ENCODE measurements at regions not wholly inside any gene's neighbourhood (a gene's known extent, or its start where the extent isn't known, plus 50 kb on each side); places are given as distances from the start of the nearest gene placed in this dataset.
A peak's percentile ranks its signal among the peaks of the same experiment; 100 is the strongest.
"Not testable (repeated sequence)": the region's sequence is repeated elsewhere in the genome, so short reads cannot be mapped to it uniquely, and the experiment has no call there.

DNA sequence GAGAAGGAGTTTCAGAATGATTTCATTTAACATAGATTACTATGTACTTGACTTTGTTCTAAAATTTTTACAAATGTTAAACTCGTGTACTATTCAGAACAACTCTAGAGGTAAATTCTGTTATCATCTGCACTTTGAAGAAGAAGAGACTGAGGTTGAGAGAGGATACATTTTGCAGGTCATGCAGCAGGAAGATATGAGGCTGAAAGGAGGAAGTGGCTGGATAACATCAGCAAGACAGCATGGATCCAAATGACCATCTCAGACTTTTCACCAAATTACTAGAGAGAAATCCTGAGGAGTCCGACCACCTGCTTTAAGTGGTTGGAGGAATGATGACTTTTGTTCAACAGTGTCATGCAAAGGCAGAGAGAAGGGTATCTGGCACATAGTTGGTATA lies 84.9 kb downstream of the ASCL4 start:
- CTCF ChIA-PET, result no interaction called here
- H3K4me3 Mint-ChIP-seq, result no peak overlapping the region
- H3K4me1 Mint-ChIP-seq, result no peaks in the 10 kb centered on the region
- H3K27ac Mint-ChIP-seq, result no peak overlapping the region
- no peaks in the 10 kb centered on the region for H3K9me3 Mint-ChIP-seq
- H3K36me3 Mint-ChIP-seq, result no peaks in the 10 kb centered on the region
- peaks cover 44% of the 10 kb centered on the region for H3K27me3 Mint-ChIP-seq
- no peak for DNase-seq

DNA sequence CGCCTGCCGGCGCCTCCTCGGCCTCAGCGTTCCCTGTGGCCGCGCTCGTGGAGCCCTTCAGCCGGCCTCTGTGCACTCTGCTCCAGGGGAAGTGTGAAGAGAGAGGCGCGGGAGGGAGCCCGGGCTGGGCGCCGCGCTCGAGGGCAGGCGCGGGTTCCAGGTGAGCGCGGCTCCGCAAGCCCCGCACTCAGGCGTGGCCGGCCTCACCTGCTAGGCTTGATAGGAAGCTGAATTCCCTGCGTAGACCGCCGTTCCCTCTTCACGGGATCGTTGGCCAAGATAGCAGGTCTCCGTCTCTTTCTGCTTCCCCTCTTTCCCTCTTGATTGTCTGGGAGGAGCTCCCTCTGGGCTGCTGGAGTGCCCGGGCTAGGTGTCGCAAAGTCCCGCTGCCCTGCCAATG lies 89.7 kb downstream of the ASCL4 start:
- H3K27ac Mint-ChIP-seq, result no peak overlapping the region
- CTCF ChIA-PET, result no interaction called here
- H3K9me3 Mint-ChIP-seq, result no peaks in the 10 kb centered on the region
- no peaks in the 10 kb centered on the region for H3K36me3 Mint-ChIP-seq
- no peaks in the 10 kb centered on the region for H3K4me1 Mint-ChIP-seq
- no peak overlapping the region for H3K4me3 Mint-ChIP-seq
- peaks cover 43% of the 10 kb centered on the region for H3K27me3 Mint-ChIP-seq
- DNase-seq, result no peak

DNA sequence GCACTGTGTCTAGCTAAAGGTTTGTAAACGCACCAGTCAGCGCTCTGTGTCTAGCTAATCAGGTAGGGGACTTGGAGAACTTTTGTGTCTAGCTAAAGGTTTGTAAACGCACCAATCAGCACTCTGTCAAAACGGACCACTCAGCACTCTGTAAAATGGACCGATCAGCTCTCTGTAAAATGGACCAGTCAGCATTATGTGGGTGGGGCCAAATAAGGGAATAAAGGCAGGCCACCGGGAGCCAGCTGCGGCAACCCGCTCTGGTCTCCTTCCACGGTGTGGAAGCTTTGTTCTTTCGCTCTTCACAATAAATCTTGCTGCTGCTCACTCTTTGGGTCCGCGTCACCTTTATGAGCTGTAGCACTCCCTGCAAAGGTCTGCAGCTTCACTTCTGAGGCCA lies 90.2 kb downstream of the ASCL4 start:
- H3K27me3 Mint-ChIP-seq, result peaks cover 45% of the 10 kb centered on the region
- CTCF ChIA-PET, H3K4me1 Mint-ChIP-seq, H3K9me3 Mint-ChIP-seq, DNase-seq, H3K27ac Mint-ChIP-seq, H3K36me3 Mint-ChIP-seq, H3K4me3 Mint-ChIP-seq: not testable (repeated sequence)

DNA sequence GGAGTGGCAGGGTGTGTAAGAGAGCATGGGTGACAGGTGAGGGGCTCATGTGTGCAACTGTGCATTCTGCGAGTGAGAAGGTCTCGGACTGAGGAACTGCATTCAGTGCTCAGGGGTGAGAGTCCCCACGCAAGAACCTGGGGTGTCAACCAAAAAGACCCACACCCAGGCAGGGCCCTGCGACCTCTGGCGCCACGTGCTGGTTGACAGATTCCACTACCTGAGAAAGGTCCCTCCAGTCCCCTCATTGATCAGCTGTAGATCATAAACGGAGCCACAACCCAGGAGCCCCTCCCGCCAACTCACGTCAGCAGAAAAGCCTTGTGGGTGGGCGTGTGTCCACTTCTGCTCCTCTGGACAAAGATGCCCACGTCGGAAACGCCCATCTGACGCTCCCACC lies 98.7 kb downstream of the ASCL4 start:
- Mint-ChIP-seq H3K4me1 (no peaks in the 10 kb centered on the region), H3K27me3 (peaks cover 25% of the 10 kb centered on the region), H3K36me3 (no peaks in the 10 kb centered on the region), H3K9me3 (no peaks in the 10 kb centered on the region), H3K27ac (no peak overlapping the region), H3K4me3 (no peak overlapping the region)
- DNase-seq, result no peak
- CTCF ChIA-PET, result no interaction called here

DNA sequence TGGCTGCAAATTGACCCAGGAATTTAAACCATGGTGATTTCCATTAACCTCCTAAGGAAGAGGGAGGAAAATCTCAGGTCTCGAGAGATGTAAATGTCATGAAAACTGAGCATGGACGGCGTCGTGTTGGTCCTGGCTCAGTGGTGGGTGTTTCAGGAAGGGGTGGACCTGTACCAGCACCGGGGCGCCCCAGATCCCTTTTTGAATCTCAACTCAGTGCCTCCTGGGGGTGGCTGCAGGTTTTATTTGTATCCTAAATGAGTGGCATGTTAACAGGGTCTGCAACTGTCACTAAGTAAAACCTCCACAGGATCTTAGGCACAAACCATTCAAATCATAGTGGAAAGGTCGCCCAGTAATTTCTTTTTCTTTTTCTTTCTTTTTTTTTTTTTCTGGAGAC lies 101.3 kb downstream of the ASCL4 start:
- H3K9me3 Mint-ChIP-seq, result no peaks in the 10 kb centered on the region
- CTCF ChIA-PET, result no interaction called here

DNA sequence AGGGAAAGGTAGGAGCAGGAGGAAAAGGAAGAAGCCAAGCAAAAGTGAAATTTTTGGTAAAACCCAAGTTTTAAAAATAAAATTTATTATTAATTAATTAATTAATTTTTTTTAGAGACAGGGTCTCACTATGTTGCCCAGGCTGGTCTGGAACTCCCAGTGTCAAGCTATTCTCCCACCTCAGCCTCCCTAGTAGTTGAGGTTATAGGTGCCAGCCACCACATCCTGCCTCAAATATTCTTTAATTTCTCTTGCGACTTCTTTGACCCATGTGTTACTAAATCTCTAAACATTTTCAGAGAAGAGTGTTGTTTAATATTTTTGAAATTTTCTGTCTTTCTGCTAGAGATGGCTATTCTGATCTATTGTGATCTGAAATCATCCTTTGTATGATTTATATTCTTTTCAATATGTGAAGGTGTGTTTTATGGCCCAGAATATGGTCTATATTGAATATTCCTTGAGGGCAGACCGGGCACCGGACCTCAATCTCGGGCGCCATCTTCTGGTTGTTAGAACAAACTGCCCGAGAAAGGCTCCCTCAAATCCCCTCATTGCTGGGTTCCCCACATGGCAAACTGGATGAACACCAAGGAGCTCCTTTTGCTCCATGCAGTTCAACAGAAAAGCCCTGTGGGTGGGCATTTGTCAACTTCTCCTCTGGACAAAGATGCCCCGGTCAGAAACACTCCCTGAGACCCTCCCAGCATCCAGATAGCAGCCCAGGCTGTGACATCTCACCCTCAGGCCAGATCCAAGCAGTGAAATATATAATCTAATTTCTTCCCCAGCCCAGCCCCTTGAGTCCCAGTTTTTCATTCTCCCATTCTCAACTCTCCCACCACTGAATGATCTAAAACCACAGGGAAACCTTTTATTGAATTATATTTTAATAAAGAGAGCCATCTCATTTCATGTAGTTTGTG lies 110.5 kb downstream of the ASCL4 start:
- H3K4me1 Mint-ChIP-seq, result no peaks in the 10 kb centered on the region
- H3K27me3 Mint-ChIP-seq, result peaks cover 17% of the 10 kb centered on the region
- CTCF ChIA-PET, result interaction anchor here (0.7 to 2.1 kb wide), 9 partner anchors 9 to 214 kb away, joined by 3 to 14 read pairs (median 4); no protein-coding TSS in a partner anchor
- DNase-seq, result peak; percentile 61
- H3K27ac Mint-ChIP-seq, result no peak overlapping the region
- no peaks in the 10 kb centered on the region for H3K36me3 Mint-ChIP-seq
- no peak overlapping the region for H3K4me3 Mint-ChIP-seq
- H3K9me3 Mint-ChIP-seq, result no peaks in the 10 kb centered on the region

More for the DNA sequence above, 101.3 kb downstream of the ASCL4 start:
- Mint-ChIP-seq H3K27ac (no peak overlapping the region), H3K27me3 (peaks cover 24% of the 10 kb centered on the region), H3K36me3 (no peaks in the 10 kb centered on the region), H3K4me1 (no peaks in the 10 kb centered on the region), H3K4me3 (no peak overlapping the region)
- no peak for DNase-seq

DNA sequence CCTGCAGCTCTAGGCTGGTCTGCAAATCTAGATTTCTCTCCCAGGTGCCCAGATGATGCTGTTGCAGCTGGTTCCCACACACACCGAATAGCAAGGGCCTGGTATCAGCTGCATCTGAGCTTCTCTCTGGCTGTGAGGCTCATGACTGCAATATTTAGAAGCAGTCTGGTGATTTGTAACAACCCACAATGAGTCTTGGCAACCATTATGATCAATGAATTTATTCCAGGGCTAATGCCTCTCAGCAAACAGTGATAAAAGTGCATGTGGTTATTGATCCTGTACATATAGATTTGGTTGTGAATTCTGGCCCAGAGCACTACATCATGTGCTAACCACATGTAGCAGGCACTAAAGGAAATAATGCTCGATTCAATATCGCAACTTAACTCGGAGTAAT lies 114.3 kb downstream of the ASCL4 start:
- H3K4me3 Mint-ChIP-seq, result no peak overlapping the region
- H3K4me1 Mint-ChIP-seq, result no peaks in the 10 kb centered on the region
- CTCF ChIA-PET, result no interaction called here
- H3K27me3 Mint-ChIP-seq, result peaks cover 3% of the 10 kb centered on the region
- H3K9me3 Mint-ChIP-seq, result no peaks in the 10 kb centered on the region
- no peaks in the 10 kb centered on the region for H3K36me3 Mint-ChIP-seq
- DNase-seq, result no peak
- no peak overlapping the region for H3K27ac Mint-ChIP-seq

DNA sequence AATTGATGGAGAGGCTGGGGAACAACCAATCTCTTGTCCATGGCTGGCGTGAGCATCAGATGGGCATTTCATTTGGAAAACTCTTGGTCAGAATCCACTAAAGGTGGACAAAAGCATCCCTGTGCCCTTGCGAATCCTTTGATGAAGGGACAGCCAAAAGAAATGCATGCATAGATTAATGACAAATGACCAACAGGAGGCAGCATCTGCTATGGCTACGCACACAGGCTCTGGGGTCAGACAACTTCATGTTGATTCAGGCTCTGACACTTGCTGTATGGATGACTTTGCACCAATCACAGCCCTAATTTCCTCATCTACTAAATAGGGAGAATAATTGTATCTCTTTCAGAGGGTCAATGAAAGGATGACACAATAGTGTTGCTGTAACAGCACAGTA lies 117.5 kb downstream of the ASCL4 start:
- Mint-ChIP-seq H3K36me3 (no peaks in the 10 kb centered on the region), H3K4me1 (no peaks in the 10 kb centered on the region), H3K27me3 (no peaks in the 10 kb centered on the region), H3K9me3 (no peaks in the 10 kb centered on the region), H3K4me3 (no peak overlapping the region), H3K27ac (no peak overlapping the region)
- CTCF ChIA-PET, result no interaction called here
- no peak for DNase-seq

DNA sequence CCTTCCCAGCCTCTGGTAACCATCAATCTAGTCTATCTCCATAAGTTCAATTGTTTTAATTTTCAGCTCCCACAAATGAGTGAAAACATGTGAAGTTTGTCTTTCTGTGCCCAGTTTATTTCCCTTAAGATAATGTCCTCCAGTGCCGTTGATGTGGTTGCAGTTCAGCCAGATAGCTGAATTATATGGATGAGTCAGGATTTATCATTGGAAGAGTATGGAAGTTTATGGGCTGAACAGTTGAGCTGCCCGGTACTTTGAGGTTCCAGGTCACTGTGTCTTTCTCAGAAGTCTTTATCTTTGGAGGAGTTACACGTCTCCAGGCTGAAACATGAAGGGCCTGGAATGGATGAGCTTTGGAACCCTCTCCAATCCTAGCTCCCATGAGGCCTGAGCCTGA lies 120.1 kb downstream of the ASCL4 start:
- Mint-ChIP-seq H3K9me3 (no peaks in the 10 kb centered on the region), H3K27ac (no peak overlapping the region), H3K4me3 (no peak overlapping the region), H3K4me1 (no peaks in the 10 kb centered on the region), H3K27me3 (peaks cover 7% of the 10 kb centered on the region), H3K36me3 (no peaks in the 10 kb centered on the region)
- CTCF ChIA-PET, result interaction anchor here (0.8 to 1.6 kb wide), 2 partner anchors 9 to 14 kb away, joined by 3 to 4 read pairs; no protein-coding TSS in a partner anchor
- no peak for DNase-seq

DNA sequence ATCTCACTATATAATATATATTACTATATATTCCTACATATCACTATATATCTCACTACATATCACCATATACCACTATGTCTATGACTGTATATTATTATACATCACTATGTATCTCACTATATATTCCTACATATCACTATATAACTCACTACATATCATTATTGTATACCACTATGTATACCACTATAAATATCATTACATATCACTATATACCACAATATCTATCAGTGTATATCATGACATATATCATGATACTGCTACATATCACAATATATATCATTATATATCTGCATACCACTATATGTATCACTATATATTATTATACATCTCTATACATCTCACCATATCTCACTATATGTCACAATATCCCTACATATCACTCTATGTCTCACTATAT lies 121.5 kb downstream of the ASCL4 start:
- H3K36me3 Mint-ChIP-seq, result no peaks in the 10 kb centered on the region
- H3K27me3 Mint-ChIP-seq, result peaks cover 16% of the 10 kb centered on the region
- no peaks in the 10 kb centered on the region for H3K4me1 Mint-ChIP-seq
- CTCF ChIA-PET, result no interaction called here
- H3K27ac Mint-ChIP-seq, result no peak overlapping the region
- DNase-seq, result no peak
- H3K9me3 Mint-ChIP-seq, result no peaks in the 10 kb centered on the region
- H3K4me3 Mint-ChIP-seq, result no peak overlapping the region

DNA sequence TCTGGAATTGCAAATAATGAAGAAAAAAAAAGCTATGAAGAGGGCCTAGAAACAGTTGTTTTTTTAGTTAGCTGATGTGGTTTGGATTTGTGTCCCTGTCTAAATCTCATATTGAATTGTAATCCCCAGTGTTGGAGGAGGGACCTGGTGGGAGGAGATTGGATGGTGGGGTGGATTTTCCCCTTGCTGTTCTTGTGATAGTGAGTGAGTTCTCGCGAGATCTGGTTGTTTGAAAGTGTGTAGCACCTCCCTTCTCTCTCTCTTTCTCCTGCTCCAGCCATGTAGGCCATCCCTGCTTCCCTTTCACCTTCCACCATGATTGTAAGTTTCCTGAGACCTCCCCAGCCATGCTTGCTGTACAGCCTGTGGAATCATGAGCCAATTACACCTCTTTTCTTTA lies 126.1 kb downstream of the ASCL4 start:
- Mint-ChIP-seq H3K27ac (no peak overlapping the region), H3K9me3 (no peaks in the 10 kb centered on the region), H3K4me3 (no peak overlapping the region), H3K4me1 (peaks cover 8% of the 10 kb centered on the region), H3K27me3 (peaks cover 33% of the 10 kb centered on the region), H3K36me3 (no peaks in the 10 kb centered on the region)
- CTCF ChIA-PET, result interaction anchor here (1.0 to 1.1 kb wide), 2 partner anchors 17 to 611 kb away, joined by 3 read pairs; no protein-coding TSS in a partner anchor
- DNase-seq, result no peak

DNA sequence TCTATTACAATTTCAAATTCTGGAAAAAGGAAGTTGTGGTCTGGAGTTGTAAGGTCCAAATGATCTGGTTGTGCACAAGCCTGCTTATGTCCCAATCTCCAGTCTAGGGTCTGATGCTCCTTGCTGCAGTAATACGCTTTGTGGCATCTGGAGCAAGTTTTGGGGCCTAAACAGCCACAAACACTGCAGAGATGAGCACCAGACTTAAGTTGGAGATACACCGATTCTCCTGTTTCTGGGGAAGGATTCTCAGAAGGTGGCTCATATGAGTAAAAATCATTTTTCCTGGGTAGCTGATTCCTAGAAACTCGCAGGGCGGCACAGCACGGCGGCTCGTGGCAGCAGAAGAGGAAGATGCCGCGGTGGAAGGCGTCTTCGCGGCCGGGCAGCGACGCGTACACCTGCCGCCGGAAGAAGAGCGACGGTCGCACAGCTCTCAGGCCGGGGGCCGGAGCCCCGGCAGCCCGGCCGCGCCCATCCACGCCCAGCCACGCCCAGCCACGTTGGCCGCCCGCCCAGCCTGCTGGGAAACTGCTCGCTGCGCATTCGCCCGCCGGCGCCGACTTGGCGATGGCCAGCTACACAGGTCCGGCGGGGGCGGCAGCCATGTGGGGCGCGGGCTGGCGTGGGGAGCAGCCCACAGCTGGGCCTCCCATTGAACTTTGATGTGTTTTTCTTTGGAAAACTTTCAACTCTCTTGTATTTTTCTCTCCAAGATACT lies 129.0 kb downstream of the ASCL4 start:
- Mint-ChIP-seq H3K4me1 (peaks cover 8% of the 10 kb centered on the region), H3K27ac (no peak overlapping the region), H3K27me3 (peaks cover 46% of the 10 kb centered on the region), H3K9me3 (no peaks in the 10 kb centered on the region), H3K36me3 (no peaks in the 10 kb centered on the region), H3K4me3 (peak overlapping the region; percentile 49)
- CTCF ChIA-PET, result interaction anchor here (1.5 kb wide), 1 partner anchor 8 kb away, joined by 6 read pairs; no protein-coding TSS in a partner anchor
- peak; percentile 38 for DNase-seq

DNA sequence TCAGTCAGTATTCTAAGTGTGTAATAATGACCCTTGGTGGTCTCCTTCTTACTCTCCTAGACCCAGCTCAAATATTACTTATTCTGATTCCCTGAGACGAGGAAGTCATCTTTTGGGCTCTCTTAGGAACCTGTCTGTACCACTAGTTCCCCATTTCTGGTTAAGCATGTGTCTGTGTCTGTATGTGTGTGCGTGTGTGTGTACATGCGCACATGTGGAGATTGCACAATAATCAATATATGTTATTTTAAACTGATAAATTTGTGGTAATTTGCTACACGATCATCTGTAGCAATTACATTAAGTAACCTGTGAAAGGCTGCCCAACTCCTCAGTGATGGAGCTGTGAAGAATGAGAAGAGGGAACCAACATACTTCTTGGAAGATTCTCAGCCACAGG lies 132.2 kb downstream of the ASCL4 start:
- H3K27me3 Mint-ChIP-seq, result peaks cover 43% of the 10 kb centered on the region
- peaks cover 8% of the 10 kb centered on the region for H3K4me1 Mint-ChIP-seq
- H3K9me3 Mint-ChIP-seq, result no peaks in the 10 kb centered on the region
- DNase-seq, result no peak
- H3K27ac Mint-ChIP-seq, result no peak overlapping the region
- no peaks in the 10 kb centered on the region for H3K36me3 Mint-ChIP-seq
- CTCF ChIA-PET, result interaction anchor here (0.6 to 1.1 kb wide), 2 partner anchors 430 to 606 kb away, joined by 3 to 4 read pairs; no protein-coding TSS in a partner anchor
- H3K4me3 Mint-ChIP-seq, result no peak overlapping the region

DNA sequence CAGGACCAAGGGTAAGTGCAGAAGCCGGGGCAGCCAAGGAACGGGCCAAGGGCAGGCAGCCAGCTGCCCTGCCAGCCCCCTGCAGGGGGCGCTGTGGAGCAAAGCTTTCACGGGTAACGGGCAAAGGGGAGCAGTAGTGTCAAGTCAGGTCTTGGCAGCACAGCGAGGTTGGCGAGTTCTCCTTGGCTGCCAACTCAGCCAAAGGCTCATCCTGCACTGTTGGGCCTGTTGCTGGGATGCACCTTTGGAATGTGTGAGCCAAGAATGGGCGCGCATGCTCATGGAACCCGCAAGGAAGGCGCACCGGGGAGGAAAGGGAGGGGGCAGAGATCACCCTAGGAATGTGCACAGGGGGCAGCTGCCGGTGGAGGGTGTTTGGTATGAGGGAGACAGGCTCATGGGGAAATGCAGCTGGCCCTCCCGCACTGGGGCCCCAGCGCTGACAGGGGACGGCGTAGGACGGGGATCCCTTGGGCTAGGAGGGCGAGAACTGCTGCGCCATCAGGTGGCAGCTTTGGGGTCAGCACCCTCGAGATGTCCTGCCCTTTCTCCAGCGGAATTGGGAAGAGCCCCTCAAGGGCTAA lies 138.0 kb downstream of the ASCL4 start:
- Mint-ChIP-seq H3K4me3 (peak overlapping the region; percentile 66), H3K4me1 (peaks cover 3% of the 10 kb centered on the region), H3K27ac (no peak overlapping the region), H3K36me3 (no peaks in the 10 kb centered on the region), H3K27me3 (peaks cover 39% of the 10 kb centered on the region), H3K9me3 (no peaks in the 10 kb centered on the region)
- DNase-seq, result peak; percentile 68
- CTCF ChIA-PET, result interaction anchor here (0.8 to 3.0 kb wide), 15 partner anchors 9 to 256 kb away, joined by 3 to 14 read pairs (median 5); no protein-coding TSS in a partner anchor

All from activated naive CD4-positive, alpha-beta T cell treated with anti-CD3 and anti-CD28 coated beads, Interleukin-2, amount 10 ng/mL, durations not matched to agents 7 days and 5 days (primary cell).